ENCODE measurements at regions not wholly inside any gene's neighbourhood (a gene's known extent, or its start where the extent isn't known, plus 50 kb on each side); places are given as distances from the start of the nearest gene placed in this dataset.

DNA sequence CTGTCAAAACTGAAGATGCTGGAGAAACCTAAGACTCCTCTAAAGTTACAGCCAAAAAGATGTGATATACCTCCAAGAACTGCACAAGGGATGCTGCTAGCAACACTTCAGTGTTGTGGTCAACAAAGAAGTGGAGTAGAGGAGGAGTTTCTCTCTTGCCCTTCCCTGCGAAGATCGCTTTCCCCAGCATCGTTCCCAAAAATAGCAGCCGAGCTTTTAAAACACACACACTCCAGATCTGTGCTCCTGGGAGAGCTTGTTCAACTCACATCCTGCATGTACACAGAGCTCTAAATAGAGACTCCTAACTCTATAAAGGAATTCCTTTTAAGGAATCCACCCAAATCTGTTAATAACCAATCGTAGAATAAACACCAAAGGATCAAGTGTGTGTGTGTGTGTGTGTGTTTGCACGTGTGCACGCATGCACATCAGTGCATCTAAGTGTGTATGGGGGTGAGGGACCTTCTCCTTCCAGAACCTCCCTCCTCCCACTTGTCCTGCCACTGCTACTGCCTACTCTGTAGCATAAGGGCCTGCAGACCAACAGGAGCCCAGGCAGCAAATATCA, 58.5 kb downstream of the PSMG1 start:
- DNase-seq: no peak

DNA sequence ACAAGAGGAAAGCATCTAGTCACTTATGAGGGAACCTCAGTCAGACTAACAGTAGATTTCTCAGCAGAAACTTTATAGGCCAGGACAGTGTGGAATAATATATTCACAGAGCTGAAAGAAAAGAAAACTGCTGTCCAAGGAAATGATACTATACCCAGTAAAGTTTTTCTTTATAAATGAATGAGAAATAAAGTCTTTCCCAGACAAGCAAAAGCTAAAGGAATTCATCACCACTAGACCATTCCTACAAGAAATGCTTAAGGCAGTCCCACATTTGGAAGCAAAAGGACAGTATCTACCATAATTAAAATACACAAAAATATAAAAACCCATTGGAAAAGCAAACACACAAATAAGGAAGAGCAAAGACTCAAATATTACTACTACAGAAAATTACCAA, 59.9 kb downstream of the PSMG1 start:
- DNase-seq: no peak

DNA sequence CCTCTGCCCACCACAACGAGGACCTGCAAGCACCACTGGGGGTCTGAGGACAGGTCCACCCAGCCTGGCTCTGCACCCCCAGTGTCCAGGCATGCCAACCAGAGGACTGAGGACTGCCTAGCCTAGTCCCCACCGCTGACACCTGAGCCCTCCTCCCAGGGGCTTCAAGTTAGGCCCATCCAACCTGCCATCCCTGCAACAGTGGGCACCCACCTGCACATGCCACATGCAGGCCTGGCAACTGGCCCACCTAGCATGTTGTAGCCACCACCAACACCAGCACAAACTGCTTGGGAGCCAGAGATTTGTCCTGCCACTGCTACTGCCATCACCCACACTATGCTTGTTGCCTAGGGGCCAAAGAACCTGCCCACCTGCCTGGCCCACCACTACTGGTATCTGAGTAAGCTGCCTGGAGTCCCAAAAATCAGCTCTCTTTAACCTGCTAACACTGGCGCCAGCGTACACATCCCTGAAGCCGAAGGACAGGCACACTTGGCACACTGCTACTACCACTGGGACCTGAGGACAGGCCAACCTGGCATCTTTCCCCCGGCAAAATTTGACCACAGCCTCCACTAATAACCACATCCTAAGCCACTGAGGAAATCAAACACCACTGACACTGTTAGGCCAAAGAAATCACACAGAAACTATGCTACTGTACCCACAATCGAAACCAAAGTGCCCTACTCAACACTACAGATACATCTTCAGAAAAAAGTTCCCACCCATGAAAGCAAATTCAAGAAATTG, 61.5 kb downstream of the PSMG1 start:
- no peak for DNase-seq

DNA sequence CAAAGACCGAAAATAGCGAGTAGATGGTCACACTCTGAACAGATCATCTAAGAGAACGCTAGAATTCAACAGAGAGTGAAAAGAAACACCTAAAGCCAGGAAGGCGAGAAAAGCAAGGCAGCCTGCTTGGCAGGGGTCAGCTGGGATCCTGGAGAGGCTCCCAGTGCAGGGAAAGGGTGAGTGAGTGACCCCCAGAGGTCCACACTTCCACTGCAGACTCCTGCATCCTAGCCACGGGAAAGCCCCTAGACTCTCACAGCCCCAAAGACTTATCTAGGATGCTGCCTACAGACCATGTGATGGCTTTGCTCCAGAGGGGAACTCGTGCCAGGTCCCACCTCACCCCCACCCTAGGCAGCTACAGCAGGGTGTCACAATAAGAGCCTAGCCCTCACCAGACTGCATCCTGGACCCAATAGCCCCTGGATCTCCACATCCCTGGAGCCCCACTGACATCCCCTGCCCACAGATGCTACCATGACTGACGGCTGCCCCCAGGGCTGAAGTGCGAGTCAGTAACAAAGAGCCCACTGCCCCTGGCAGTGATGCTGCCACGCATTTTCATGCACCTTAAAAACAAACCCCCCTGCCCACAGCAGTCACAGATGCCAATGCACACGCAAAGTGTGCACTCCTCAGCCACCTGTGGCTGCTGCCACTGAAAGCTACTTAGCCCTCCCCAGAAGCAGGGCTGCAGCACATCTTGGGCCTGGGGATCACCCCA, 62.2 kb downstream of the PSMG1 start:
- no peak for DNase-seq

DNA sequence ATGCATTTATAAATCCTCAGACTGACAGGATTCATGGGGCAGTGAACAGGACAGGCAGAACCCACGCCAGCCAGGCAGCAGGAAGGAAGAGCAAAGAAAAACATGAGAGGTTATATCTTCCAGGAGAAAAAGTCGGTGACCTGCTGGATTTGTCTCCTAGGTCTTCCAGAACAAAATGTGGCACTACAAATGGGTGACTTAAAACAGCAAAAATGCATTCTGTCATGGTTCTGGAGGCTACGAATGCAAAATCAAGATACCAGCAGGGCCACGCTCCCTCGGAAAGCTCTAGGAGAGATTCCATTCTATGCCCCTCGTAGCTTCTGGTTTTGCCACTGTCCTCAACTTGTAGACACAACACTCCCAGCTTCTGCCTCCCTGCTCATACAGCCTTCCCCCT, 63.4 kb downstream of the PSMG1 start:
- no peak for DNase-seq

DNA sequence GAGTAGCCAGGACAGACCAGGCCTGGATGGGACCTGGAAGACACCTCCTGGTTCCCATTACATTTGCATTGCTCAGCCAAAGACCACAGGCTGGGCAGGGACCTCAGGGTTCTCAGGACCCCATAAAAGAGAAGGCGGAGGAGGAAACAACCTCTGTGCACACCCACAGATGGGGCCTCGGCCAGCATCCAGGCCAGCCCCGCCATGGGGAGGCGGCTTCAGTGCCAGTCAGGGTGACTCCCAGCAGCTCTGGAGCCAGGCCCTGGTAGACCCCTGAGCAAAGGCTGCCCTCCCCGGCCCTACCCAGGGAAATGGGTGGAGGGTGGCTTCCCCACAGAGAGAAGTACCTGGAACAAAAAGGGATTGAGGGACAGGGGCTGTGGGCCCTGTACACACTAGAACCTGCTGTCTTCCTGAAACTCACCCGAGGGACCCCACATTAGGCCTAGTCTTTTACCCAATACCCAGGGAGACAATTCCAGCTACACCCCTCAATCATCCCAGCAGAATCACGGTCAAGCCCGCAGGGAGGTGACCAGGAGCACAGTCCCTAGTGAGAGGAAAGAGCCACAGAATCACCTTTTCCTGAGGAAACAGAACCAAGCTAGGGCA, 64.5 kb downstream of the PSMG1 start:
- no peak for DNase-seq

DNA sequence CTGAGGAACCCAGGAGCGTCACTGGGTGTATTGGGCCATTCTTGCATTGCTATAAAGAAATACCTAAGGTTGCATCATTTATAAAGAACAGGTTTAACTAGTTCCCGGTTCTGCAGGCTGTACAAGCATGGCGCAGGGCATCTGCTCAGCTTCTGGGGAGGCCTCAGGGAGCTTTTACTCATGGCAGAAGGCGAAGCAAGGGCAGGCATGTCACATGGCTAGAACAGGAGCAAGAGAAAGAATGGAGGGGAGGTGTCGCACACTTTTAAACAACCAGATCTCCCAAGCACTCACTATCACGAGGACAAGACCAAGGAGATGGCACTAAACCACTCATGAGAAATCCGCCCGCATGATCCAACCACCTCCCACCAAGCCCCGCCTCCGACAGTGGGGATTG, 65.2 kb downstream of the PSMG1 start:
- no peak for DNase-seq

DNA sequence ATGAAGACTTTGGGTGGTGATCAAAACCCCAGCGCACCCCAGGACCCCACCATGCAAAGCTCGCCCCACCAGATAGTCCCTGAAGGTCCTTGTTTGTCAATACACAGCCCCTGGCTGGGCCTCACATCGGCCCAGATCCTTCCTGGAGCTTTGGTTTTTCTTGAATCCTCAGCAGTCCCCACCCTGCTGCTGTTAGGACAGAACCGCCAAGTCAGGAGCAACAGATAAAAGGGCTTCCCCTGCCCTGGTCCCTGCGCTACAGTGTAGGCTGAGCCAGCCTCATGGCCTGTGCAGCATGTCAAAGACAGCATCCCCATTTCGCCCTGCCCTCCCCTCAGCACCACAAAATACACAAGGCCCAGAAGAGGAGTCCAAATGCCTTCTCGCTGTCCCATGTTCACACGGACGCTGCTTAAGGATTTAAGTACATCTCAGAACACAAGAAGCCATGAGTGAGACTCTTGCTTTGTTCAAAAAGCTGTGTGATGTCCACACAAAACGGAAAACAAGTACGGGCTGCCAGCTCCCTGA, 65.7 kb downstream of the PSMG1 start:
- no peak for DNase-seq

DNA sequence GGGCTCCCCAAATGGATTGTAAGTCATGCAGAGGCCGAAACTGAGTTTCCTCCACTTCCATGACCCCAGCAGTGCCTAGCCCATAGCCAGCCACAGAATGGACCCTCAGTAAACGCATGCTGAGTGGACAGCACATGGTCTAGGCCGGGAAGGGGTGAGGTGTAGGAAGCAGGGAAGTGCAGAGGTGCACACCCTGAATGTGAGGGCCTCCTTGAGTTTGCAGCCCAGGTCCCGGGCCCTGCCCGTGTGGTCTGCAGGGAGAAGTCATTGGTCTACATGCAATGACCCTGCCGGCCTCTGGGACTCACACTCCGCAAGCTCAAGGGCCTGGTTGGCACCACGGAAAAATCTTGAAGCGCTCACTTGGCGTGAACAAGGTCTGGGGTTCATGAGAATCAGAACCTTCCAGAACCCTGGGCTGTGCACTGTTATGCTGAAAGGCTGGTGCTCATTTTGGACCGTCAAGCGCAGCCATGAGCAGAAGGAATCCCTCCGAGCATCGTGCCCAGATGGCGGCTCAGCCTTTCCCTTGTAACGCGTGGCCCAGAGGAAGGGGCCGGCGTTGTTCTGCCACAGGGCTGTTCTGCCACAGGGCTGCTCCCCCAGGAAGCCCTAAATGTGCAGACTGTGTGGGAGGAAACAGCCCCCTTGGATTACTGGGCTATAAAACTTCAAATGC, 66.4 kb downstream of the PSMG1 start:
- DNase-seq: no peak

DNA sequence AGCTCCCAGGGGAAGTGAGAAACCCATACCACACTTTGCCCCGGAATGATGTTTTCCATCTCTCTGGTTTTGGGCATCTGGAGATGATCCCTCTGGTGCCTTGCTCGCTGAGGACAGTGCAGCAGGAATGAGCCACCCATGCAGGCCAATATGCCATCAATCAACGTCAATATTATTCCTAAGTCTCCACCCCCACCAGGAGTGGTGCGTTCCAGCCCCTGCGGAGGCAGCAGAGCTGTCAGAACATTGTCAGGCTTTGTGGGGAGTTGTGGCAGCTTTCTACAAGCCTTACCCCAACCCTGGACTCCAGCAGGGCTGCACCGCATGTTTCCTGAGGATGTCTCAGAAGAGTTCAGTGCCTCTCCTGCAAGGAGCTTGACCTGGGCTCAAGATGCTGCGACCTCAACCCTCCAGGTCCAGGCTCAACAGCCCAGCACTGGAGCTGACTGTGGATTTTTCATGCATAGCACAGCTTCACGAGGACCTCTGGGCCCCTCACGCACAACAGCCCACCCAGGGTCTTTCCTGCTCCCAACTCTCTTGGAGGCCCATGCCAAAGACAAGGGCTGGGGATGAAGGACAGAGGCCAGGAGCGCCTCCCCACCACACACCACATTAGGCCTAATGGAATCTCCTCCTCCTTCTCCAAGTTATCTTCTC, 67.5 kb downstream of the PSMG1 start:
- no peak for DNase-seq

DNA sequence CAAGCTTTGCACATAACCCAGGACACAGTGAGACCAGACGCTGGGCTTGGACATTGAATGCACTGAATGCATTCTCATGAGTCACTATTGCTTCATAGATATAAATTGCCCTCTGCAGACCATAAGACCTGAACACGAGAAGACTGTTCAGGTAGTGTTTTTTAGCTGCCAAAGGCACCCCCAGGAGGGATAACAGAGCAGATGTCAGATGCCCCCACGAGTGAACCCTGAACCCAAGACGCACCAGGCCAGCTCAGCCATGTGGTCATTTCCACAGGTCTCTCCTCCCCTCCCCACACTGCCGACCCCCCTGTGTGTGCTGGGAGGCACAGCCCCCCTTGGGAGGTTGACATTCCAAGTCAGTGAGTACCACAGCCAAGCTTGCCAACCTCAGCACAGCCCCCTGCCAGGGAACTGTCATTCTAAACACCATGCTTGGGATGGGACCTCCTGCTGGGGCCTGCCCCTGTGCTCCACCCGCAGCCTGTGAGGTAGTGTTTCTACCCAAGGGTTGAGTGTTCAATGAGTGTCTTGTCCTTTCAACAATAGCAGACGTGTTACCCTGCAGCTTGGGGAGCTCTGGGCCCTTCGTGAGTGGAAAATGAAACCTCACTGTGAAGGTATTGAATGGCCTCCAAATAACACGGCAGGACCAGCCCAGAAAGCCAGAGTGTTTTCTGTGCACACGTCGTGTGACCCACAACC, 68.2 kb downstream of the PSMG1 start:
- no peak for DNase-seq

DNA sequence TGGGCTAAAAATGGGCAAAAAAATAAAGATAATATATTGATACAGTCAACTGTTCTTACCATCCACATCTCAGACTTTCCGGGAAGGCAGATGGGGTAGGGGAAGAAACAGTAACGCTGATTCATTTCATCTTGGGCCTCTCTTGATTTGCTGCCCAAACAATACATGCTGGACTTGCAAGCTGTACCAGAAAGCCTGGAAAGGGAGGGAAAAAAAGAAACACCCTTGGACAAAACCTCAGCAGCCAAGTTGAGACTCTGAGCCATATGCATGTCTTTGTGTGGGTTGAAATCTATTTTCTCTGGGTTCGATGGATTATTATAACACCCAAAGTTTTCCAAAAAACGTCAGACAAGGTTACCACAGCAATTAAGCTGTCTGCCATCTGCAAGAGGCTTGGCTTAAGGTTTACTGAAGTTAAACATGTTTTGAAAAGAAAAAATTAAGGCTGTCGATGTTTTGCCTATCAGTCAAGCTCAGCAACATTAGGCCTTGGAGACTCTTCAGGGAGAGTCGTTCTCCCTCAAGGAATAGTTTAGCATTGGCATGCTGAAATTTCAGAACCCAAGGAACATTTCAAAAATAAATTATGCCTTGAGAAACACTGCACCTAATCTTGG, 71.2 kb downstream of the PSMG1 start:
- DNase-seq: no peak

DNA sequence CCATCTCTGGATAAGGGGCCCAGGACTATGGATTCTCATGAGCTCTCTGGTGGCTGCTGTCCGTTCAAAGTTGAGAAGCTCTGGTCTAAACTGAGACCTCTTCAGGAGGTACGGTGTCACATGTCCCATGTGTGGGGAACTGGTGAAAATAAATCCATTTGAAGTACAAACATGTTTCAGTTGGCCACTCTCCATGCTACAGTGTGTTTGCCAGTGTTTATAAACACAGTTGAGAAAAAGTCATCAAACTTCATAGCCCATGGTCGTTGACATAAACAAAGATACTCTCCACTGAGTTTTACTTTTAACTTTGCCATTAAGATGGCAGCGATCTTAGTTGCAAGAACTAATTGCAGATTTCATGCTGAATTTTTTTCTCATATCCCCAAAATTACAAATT, 72.8 kb downstream of the PSMG1 start:
- no peak for DNase-seq

DNA sequence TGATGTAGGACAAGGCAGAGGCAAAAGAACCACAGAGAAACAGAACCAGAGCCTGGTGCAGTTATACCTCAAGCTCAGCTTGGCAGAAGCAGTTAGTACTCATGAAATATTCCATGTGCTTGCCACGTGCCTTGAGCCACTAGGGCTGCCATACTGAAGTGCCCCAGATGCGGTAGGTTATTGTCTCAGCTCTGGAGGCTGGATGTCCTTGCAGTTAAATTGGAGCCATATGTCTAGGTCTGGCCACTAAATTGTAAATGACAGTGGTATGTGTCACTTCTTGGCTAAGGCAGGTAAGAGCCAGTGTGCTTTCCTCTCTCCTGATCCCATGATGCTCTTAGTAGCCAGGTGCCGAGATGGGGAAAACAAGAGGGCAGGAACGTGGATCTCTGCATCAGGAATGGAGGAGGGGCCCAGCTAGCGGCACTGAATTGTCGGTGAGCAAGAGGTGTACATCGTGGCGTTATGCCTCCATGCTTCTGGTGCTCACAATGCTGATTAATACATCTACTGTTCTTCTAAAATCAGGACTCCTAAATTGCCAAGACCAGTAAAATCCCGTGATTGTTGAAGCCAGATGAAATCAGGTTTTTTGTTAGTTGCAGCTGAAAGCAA, 73.5 kb downstream of the PSMG1 start:
- DNase-seq: no peak

DNA sequence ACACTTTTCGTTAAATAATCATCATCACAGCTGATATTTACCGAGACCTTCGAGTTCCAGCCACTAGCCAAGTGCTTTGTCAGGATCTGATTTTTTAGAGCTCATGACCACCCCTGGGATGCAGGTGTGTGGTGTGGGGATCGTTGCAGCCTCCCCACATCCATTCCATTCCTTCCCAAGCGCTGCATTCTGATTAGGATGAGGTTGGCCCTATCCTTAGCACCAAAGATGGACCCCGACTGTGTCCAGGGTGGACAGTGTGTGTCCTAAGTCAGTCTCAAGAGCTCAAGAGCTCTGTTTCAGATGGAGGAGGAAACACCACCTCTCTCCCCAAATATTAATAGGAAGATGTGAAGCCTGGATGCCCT, 74.1 kb downstream of the PSMG1 start:
- DNase-seq: no peak

DNA sequence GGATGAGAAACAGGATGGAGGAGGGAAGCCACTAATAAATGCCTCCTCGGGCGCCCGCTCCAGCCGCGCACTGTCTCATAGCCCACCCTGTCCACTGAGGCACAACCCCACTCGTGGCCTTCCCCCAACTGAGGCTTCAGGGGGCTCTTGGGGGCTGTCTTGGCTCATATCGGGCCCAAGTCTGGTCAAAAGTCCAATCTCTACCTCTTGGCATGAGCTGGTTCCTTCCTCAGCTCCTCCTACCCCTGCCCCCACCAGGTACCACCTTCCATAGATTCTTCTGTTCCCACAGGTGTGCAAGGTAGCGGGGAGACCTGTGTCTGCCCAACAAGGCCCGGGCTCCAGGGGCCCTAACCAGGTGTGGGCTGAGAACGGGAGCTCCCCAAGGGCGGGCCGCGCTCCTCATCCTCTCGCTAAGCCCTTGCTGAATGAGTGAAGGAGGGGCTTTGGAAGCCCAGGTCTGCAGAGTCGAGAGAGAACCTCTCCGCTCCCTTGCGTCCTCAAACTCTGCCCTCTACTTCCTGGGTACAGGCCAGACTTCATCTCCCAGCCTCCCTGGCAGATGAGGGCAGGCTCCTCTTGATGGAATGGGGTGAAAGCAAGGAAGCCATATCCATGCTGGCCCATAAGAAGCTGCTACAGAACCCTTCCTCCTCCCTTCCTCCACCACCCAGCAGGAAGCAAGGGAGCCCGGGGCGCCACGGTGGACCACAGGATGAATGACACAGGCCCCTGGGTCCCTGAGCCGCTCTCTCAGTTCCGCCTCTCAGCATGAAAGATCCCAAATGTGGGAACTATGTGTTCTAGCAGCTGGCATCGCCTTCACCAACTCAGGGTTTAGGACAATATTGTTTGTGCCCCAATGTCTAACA, 74.7 kb downstream of the PSMG1 start:
- DNase-seq: no peak

DNA sequence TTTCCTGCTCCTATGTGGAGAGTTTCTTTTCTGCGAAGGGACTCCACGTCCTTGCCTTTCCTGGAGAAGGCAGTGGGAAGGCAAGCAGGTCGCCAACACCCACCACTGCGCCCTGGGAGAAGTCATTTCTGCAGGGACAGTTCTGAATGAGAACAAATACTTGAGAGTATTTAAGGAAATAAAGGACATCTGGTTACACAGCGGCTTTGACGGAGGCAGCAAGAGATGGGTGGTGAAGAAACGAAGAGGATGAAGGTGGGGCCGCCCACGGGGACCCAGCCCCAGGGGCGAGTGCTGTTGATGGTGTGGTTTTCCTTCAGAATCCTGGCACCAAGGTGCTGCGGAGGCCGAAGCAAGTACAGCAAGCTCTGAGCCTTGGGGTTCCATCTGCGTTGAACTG, 75.5 kb downstream of the PSMG1 start:
- DNase-seq: no peak

DNA sequence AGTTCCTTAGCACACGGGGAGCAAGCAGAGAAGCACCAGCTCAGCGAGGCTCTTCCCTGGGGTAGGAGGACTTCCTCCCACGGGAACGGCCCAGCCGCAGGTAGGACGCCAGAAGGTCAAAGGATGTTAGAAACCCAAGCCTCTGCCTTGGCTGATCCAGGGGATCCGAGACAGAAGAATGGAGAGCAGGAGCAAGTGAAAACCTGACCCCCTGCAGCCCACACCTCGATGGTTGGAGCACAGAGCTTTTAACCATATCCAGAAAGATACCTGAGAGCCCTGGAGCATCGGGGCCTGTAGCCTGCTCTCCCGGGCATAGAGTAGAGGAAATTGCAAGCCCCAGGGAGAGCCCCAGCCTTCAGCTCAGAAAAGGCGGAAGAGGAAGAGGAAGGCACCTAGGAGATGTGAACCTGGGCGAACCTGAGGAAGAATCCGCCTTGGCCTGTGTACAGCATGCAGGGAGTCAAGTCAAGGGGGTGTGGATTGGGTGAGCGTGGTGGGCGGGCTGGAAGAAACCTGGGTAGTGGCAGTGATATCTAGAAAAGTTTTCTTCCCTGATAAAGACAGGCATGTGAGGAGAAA, 76.3 kb downstream of the PSMG1 start:
- DNase-seq: no peak

DNA sequence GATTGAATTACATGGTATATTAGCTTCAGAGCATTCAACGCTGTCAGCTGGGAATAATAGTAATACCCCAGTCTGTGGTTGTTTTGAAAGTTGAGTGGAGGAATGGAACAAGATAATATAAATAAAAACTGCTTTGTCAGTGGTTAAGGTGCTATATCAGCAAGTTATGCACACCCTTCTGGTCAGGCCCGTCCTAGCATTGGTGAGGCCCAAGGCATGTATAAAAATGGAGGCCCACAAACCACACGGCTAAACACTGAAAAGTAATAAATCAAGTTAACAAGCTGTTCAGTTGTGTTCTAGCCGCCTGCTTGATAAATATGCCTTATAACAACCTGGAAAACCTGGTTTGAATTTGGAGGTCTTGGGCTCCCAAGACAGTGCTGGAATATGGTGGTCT, 77.4 kb downstream of the PSMG1 start:
- DNase-seq: no peak

DNA sequence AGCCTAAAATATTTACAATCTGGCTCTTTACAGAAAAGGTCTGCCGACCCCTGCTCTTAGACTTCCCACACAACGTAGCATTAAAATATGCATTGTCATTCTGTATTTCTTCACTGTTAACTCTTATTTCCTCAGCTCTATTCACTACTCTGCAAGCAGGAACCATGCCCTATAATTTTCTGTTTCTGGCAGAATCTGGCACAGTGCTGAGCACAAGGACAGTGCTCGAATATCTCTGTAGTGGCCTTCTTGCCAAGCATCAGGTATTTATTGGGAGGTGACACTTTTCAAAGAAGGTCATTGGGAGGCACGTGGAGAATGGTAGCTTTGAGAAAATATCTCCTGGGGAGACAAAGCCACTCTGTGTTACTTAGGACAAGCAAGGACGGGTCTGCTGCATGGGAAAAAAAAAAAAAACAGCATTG, 77.9 kb downstream of the PSMG1 start:
- DNase-seq: no peak

Data from Kasumi-1 (cell line).